HG02970 (cell line): ENCODE measurements at regions not wholly inside any gene's neighbourhood (a gene's known extent, or its start where the extent isn't known, plus 50 kb on each side); places are given as distances from the start of the nearest gene placed in this dataset.

Experiments used
- ATAC-seq: cut with Tn5 transposase; IDR thresholded peaks from one replicate; pipeline ENCODE4 v1.9.1; 2021; ENCODE audit warnings: mild to moderate bottlenecking, moderate library complexity, moderate number of reproducible peaks; ENCODE audit not compliant: unreplicated experiment, low FRiP score

DNA sequence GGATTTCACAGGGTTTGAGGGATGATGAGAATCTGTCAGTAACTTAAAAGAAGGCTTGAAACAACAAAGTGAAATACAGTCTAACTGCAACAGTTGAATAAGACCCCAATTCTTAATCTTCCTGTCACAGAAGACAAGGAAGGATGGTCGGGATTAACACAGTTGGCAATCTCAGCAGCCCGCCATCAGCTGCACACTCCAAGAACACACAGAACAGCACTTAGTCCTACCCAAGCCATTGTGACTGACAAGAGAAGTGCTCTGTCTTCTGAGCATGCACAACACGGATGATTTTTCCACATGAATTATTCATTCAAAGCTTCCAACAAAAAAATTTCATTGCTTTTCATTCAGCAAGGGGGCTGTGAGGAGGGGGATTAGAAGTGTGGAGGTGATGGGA, 576.1 kb downstream of the TLE4 start:
- no peak for ATAC-seq

DNA sequence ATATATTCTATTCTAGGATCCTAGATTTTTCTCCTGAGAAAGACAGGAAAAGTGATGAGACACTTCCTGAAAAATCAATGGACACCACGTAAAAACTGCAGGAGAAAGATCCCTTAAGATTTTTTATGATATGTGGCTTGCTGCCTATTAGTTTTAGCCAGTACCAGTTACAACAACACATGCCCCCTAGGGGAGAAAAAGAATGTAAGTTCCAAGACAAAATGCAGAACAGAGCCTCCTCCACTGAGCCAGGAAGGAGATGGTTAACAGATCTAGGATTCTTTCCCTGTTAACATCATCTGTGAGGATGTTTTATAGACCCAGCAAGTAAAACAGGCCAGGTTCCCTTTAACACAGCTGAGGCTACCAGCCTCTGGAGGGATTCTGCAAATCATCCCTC, 574.7 kb downstream of the TLE4 start:
- ATAC-seq, result no peak

DNA sequence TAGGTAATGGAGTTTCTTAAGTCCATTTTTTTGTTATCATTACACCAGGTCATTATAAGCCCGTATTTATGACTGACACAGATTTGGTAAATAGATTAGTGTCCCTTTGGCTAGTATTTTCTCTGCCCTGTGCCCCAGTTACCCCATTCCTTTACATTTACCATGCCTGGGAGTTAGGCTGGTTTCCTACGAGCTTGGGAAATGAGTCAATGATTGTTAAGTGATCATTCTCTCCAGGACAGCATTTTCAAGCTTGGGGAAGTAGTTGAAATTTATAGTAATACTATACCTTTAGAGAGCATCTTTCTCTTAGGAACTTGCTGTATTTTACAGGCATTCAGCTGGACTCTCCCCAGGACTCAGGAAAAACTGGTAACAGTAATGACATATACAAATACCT, 573.1 kb downstream of the TLE4 start:
- no peak for ATAC-seq

DNA sequence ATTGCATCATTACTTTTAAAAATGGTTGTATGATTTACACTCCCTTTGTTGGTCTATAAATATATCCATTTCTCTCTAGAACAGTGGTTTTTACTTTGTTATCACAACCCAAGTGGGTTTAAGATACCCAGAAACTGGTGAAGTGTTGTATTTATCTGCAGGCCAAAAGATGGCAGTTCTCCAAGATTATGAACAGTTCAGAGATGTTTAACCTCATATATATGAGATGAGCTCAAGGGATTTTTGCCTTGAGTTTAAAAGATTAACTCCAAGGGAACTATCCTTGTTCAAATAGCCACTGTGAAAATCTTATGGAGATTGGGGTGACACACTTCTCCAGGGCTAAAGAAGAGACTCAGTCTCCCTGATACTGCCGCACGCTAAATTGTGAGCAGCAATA, 572.6 kb downstream of the TLE4 start:
- no peak for ATAC-seq

DNA sequence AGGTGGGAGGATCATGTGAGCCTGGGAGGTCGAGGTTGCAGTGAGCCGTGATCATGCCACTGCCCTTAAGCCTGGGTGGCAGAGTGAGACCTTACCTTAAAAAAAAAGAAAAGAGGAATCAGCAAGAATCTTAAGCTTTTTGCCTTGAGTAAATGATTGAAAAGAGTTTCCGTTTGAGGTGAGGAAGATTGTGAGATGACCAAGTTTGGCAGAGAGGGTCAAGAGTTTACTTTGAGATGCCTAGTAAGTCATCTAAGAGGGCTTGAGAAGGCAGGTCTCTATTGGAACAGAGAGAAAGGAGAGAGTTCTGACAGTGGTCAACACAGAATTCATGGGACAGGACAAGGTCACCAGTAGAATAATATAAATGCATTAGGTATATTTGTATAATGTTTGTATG, 572.1 kb downstream of the TLE4 start:
- no peak for ATAC-seq

DNA sequence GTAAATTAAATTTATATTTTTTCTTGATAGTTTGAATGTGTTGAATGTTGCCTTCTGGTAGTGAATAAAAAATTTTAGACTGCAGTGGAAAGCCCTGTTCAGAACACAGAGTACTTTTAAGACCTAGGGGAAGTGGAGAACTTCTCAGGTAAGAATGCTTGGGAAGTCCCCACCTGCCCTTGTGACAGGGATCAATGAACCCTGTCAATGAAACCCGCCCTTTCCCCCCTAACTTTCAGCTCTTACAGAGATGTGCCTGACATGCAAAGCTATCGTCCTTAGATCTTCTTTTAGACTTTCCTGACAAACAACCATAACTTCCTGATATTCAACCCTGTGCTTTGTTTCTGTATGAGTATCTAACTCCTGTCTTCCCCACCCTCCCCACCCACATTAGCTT, 562.7 kb downstream of the TLE4 start:
- ATAC-seq, result peak; percentile 80

DNA sequence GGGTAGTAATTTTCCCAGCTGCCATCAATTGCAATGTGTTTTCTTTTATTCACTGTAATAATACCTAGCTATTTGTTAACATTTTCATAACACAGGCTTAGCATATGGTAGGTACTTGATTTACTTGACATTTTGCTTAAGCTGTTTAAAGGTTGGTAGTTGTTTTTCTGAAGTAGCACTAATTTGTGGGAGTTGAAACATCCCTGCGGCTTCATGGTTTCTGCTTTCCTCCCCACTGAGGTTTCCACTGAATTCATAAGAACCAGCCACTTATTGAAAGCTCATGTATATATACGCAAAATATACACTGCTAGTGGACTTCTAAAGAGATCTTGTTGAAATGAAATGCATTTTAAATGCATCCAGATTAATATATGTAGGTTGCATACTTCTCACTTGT, 559.9 kb downstream of the TLE4 start:
- no peak for ATAC-seq

DNA sequence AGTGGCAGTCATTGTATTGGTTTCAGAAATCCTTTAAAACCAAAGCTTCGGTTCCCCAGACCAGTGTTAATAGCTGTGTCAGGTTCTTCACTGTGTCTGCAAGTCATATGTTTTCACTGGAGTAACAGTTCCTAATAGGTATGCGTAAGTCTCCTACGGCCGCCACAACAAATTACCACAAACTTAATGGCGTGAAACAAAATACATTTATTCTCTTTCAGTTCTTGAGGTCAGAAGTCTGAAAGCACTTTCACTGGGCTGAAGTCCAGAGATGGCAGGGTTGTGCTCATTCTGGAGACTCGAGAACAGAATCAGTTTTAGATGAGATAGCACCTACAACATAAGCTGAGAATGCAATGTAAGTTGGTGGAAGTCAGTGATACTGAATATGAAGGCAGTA, 556.2 kb downstream of the TLE4 start:
- ATAC-seq, result no peak

DNA sequence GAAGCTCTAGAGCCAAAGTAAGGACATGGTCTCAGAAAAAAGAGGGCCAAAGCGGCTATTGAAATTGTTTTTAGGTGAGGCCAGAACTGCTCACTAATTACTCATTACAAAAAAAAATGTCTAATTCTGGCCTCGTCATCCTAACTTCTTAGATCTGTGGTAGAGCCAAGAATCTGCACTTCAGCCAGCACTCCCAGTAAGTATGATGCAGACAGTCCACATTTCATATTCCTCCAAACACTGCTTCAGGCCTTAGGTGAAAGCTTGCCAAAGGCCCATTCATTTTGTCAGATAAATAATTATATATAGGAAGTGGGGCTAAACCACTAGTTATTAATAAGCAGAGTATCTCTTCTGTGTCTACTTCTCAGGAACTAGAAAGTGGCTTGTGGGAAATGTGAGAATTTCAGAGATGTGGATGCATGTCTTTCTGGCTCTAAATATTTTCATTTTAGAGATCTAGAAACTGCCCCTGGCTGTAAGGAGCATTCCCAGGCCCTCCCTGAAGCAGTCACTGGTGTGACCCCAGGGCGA, 554.0 kb downstream of the TLE4 start:
- ATAC-seq, result no peak

DNA sequence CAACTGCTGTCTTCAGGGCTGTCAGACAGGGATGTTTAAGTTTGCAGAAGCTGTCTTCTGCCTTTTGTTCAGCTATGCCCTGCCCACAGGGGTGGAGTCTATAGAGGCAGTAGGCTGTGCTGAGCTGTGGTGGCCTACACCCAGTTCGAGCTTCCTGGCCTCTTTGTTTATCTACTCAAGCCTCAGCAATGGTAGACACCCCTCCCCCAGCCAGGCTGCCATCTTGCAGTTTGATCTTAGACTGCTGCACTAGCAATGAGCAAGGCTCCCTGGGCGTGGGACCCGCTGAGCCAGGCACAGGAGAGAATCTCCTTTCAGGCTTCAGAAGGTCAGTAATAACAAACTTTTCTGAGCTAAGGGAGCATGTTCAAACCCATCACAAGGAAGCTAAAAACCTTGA, 545.3 kb downstream of the TLE4 start:
- no peak for ATAC-seq

DNA sequence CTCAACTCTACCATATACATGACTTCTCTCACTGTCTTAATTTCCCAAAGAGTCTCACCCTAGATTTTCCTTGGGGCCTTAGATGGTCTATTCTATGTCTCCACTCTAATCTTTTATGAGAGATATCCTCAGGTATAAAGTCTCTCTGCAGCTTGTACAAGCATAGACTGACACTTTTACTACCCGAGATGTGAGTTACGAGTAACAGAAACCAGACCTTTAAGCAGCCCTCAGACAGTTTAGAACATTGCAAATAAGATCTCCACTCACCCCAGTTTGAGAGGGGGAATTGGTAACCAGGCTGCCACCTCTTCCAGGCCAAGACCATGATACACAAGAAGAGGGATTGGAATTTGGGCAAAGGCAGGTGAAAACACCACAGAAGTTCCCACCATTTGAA, 542.5 kb downstream of the TLE4 start:
- no peak for ATAC-seq

DNA sequence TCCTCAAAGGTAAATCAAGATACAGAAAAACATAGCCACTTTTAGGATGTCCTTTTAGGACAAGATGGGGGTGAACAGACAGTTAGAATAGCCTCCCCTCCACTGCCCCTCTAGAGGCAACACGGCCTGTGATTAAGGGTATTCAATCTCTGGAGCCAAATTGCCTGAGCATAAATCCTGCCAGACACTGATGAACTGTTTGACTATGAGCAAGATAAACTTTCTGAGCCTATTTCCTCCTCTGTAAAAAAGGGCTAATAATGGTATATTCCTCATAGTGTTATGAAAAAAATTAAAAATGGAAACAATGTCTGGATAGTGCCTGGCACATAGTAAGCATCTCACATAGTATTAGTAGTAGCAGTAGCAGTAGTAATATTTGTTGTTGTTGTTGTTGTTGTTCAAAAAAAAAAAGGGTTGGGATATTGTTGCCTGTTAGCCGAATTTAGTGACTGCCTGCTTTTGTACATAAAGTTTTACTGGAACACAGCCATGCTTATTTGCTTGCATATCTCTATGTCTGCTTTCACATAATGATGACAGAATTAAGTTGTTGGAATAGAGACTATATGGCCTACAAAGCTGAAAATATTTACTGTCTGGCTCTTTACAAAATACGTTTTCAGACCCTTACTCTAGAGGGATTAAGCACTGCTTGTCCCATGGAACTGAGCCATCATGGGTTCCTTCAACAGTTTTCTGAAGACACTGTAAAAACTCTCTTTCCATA, 536.3 kb downstream of the TLE4 start:
- no peak for ATAC-seq

DNA sequence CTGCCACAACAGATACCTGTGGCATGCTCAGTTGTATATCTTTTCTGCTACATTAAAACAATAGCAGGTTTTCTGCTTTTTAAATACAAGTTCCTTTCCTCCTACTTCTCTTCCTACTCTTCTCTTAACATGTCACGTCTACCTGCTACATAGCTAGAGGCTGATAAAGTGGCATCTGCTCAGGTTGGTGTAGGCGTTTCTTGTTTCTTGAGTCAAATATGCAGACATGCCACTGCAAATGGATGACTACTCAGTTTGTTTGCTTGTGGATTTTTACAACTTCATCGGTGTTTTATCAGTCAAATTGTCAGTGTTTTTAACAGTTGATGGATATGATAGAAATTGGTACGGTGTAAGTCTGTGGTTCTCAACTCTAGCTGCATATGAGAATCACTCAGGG, 525.7 kb downstream of the TLE4 start:
- ATAC-seq, result no peak

DNA sequence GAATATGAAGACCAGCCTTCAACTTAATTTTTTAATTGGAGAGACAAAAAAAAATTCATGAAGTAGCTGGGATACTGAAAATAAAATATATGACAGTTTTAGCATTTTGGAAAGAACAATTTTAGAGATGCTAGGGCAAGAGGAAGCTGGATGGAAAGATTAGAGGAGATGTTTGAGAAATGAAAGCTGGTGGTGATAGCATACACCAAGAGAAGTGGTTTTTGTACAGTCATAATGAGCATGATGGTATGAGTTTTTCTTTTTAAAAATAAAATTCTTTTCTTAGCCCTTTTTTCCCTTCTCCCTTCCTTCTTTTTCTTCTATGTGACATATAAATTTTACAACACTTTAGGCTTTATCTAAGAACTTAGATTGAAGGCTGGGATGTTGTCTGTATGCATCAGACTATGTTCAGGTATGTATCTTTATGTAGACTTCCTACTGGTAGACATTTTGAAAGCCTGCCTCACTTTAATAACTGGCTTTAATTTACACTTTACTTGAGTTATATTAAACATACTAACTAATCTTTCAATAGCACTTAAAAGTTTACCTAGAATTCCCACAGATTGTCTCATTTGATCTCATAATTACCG, 522.5 kb downstream of the TLE4 start:
- no peak for ATAC-seq

DNA sequence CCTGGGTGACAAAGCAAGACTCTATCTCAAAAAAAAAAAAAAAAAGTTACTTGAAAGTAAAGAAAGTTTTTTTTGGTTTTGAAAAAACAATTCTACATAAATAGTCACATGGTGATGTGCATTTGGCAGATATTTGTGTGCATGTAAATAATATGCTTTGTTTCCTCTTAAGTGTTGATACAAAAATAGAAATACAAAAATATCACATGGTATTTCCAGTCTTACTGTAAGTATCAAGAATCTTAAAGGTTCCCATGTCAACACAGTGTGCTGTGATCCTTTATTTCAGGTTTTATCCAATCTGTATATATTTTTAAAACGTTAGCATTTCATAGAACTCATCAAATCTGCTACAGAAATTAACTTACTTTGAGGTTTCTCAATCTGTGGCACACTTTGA, 521.9 kb downstream of the TLE4 start:
- no peak for ATAC-seq

DNA sequence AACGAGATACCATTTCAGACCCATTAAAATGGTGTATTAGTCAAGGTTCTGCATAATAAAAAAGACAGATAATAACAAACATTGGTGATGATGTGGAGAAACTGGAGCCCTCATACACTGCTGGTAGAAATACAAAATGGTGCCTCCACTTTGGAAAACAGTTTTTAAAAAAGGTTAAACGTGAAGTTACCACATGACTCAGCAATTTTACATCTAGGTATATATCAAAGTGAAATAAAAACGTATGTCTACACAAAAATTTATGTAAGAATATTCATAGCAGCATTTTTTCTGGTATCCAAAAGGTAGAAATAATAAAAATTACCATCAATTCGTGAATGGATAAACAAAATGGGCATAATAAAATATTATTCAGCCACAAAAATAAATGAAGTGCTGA, 519.8 kb downstream of the TLE4 start:
- ATAC-seq, result no peak

DNA sequence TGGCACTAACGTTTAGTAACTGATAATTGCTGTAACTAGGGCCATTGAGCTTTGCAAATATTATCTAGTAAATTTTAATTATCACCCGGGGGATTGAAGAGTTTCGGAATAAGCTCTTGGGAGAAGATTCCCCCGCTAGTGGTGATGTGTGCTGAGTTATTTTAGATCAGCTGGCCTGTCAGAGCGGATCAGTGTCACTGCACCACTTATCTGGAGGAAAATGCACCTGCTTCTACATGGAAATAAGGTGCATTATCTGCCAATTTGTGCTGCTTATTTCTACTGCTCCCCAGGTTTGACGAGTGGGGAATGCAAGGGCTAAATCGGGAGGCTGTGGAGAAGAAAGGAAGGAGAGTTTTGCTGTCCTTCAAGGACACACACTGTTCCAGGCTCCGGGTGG, 518.6 kb downstream of the TLE4 start:
- ATAC-seq, result no peak

DNA sequence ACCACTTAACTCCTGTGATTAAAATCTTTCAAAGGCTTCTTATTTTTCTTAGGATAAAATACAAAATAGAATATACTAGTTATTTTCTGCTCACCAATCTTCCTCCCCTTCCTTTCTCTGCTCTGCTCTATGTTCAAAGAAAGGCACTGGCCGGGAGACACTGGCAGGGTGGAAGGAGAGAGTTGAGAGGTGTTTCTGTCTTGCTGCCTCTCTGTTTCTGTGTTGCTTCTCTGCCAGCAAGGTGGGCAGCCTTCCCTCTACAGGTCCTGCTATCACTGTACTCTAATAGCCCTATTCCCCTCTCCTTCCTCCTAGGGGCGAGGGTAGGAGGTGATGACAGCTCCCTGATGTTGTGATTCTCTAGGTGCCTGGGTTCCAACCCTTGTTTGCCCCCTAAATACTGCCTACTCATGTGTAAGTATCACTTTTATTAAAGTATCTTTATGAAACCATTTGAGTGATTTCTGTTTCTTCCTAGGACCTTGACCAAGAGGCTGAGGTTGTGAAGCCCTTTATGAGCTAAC, 515.1 kb downstream of the TLE4 start:
- ATAC-seq, result no peak

DNA sequence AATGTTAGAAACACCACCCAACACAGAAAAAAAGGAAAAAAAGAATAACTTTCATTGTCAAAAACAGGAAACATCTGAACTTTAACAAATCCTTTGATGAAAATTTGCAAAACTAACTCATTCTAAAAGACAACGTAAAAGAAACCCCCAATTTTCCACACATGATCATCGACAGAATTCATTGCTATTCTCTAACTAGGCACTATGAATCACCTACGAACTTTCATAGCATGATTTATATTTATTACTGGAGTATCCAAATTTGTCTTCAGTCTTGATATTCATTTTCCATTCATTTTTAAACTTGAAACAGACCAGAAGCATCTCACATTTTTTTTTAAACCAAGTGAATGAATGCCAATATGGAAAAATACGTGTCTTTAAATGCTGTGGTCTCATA, 514.6 kb downstream of the TLE4 start:
- ATAC-seq, result no peak

DNA sequence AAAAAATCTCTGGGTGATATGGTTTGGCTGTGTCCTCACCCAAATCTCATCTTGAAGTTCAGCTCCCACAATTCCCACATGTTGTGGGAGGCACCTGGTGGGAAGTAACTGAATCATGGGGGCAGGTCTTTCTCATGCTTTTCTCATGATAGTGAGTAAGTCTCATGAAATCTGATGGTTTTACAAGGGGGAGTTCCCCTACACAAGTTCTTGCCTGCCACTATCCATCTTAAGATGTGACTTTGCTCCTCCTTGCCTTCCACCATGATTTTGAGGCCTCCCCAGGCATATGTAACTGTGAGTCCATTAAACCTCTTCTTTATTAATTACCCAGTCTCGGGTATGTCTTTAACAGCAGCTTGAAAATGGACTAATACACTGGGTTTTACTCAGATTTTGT, 513.9 kb downstream of the TLE4 start:
- no peak for ATAC-seq

DNA sequence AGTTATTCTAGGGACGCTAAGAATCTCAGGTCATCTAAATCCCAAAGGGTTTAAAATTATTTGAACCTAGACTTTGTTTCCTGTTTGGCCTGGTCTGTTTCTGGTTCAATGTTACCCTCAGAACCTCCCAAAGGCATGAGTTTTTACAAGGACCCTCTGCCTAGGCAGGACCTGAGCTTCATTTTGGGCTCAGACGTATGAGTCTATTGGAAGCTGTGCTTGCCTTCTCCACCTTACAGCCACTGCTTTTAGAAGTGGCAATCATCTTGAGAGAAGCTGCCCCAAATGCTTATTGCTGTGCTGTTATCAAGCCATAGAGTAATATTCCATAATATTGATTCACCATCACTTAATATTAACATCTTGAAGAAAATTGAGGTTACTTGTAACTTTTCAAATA, 510.4 kb downstream of the TLE4 start:
- no peak for ATAC-seq

DNA sequence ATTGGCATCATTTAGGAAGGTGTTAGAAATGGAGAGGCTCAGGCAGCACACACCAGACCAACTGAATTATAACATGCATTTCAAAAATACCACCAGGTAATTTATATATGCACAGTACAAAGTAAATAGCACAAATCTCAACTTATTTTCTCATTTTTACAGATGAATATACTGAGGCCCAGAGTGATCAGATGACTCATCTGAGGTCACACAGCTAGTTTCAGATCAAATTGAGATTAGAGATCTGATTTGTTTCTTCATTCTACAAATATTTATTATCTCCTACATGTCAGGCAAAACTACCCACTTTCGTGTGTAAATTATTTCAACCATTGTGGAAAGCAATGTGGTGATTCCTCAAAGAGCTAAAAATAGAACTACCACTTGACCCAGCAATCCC, 507.1 kb downstream of the TLE4 start:
- ATAC-seq, result no peak
